Astrocyte of the cerebellum (primary cell): ENCODE measurements at regions not wholly inside any gene's neighbourhood (a gene's known extent, or its start where the extent isn't known, plus 50 kb on each side); places are given as distances from the start of the nearest gene placed in this dataset.

ENCODE experiments used
- DNase-seq: peaks from one replicate; pipeline ENCODE4 v3.0.0-alpha.2; 2011; ENCODE audit warnings: low read depth
- H3K4me3 ChIP-seq: 2 replicates; pipeline ENCODE4 v1.5.1; 2011; ENCODE audit warnings: mild to moderate bottlenecking, low read depth, low read length, moderate library complexity
- in situ Hi-C: cut with HindIII; loops from 2 replicates; pipeline ENCODE4 v1.10.0; 2017; ENCODE audit warnings: low sequenced_read_pairs
- TF ChIP-seq, protein P1 (sequence below): IDR thresholded peaks from 2 replicates; pipeline ENCODE4 v1.5.1; 2012; ENCODE audit warnings: low read length, low read depth, moderate library complexity, mild to moderate bottlenecking; ENCODE audit errors: missing control alignments

DNA sequence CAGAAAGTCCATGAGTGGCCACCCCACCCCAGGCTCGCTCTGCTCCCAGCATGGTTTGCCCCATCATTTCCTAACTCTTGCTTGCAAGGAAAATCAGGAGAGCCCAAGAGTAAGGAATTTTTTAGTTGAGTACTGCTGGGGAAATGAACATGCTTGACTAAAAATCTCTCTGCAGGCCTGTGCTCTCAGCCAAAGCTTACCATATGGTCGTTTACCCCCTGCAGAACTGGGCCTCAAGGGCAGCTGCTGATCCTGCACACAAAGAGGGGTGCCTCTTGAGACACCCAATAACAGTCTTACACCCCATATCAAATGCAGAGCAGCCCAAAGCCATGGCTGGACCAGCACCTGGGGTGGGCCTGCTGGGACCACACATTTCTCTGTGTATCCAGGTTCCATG, 183.2 kb downstream of the CXCL12 start:
- TF ChIP-seq, protein P1, sequence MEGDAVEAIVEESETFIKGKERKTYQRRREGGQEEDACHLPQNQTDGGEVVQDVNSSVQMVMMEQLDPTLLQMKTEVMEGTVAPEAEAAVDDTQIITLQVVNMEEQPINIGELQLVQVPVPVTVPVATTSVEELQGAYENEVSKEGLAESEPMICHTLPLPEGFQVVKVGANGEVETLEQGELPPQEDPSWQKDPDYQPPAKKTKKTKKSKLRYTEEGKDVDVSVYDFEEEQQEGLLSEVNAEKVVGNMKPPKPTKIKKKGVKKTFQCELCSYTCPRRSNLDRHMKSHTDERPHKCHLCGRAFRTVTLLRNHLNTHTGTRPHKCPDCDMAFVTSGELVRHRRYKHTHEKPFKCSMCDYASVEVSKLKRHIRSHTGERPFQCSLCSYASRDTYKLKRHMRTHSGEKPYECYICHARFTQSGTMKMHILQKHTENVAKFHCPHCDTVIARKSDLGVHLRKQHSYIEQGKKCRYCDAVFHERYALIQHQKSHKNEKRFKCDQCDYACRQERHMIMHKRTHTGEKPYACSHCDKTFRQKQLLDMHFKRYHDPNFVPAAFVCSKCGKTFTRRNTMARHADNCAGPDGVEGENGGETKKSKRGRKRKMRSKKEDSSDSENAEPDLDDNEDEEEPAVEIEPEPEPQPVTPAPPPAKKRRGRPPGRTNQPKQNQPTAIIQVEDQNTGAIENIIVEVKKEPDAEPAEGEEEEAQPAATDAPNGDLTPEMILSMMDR = no peak
- H3K4me3 ChIP-seq = no peak overlapping the region
- DNase-seq = no peak
- in situ Hi-C loops = no loop called here

DNA sequence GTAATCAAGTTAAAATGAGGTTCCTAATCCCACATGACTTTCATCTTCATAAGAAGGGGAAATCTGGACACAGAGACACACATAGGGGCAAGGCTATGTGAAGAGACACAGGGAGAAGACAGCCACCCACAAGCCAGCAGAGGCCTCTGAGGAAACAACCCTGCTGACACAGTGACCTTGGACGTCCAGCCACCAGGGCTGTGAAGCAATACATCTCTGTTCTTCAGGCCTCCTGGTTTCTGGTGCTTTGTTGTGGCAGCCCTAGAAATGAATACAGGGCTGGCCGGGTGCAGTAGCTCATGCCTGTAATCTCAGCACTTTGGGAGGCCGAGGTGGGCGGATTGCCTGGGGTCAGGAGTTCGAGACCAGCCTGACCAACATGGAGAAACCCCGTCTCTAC, 183.9 kb downstream of the CXCL12 start:
- H3K4me3 ChIP-seq = no peak overlapping the region
- TF ChIP-seq, protein P1 = no peak
- in situ Hi-C loops = no loop called here
- DNase-seq = no peak

- in situ Hi-C loops = no loop called here
- no peak overlapping the region for H3K4me3 ChIP-seq
- TF ChIP-seq, protein P1 = no peak
- no peak for DNase-seq
These were observed 184.8 kb downstream of the CXCL12 start for GRCh38 chr10:44199991-44200655.

- in situ Hi-C loops = no loop called here
- H3K4me3 ChIP-seq = no peak overlapping the region
- DNase-seq = no peak
- TF ChIP-seq, protein P1 = no peak
These were observed 185.6 kb downstream of the CXCL12 start for GRCh38 chr10:44199267-44199666.

DNA sequence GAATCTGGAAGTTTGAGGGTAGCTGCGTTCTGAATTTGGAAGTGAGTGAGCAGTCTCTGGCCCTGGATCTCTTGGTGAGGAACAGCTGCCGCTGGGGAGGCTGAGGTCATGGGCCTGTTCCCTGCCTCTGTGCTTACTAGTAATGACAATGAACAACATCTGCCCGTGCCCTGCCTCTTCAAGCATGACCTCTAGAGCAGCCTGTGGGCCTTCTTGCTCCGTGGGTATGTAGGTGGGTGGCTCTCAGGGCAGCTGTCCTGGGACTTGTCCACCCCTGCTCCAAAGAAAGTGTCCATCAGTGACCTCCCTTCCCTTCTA, 186.2 kb downstream of the CXCL12 start:
- TF ChIP-seq, protein P1 = no peak
- no peak overlapping the region for H3K4me3 ChIP-seq
- in situ Hi-C loops = no loop called here
- DNase-seq = no peak

- no peak overlapping the region for H3K4me3 ChIP-seq
- in situ Hi-C loops = no loop called here
- TF ChIP-seq, protein P1 = no peak
These were observed 186.7 kb downstream of the CXCL12 start for GRCh38 chr10:44198096-44198779.

More at GRCh38 chr10:44198096-44198779, 186.7 kb downstream of the CXCL12 start:
- no peak for DNase-seq
